NB4 (cell line): ENCODE measurements at regions not wholly inside any gene's neighbourhood (a gene's known extent, or its start where the extent isn't known, plus 50 kb on each side); places are given as distances from the start of the nearest gene placed in this dataset.
"Not testable (repeated sequence)": the region's sequence is repeated elsewhere in the genome, so short reads cannot be mapped to it uniquely, and the experiment has no call there.

Experiments used
- MYC ChIP-seq: IDR thresholded peaks from 2 replicates; pipeline ENCODE4 v1.6.1; 2011; ENCODE audit warnings: low read depth, low read length
- POLR2A ChIP-seq: IDR thresholded peaks from 2 replicates; pipeline ENCODE4 v1.6.1; 2011; ENCODE audit warnings: mild to moderate bottlenecking; ENCODE audit not compliant: insufficient read length; ENCODE audit errors: extremely low read depth

- not testable (repeated sequence) for TF ChIP-seq MYC, POLR2A
These were observed 96.3 kb upstream of the TERB2 start for GRCh38 chr15:44860168-44860567.
